ENCODE measurements at regions not wholly inside any gene's neighbourhood (a gene's known extent, or its start where the extent isn't known, plus 50 kb on each side); places are given as distances from the start of the nearest gene placed in this dataset.
A peak's percentile ranks its signal among the peaks of the same experiment; 100 is the strongest.

- TF ChIP-seq CTCF (IDR thresholded peaks at IDR 0.05; ENCODE audit: insufficient read depth, low read depth, low read length) (peak; percentile 31), EZH2 (IDR thresholded peaks at IDR 0.05; ENCODE audit: insufficient read depth, low read length) (no peak)
These were observed 175.8 kb upstream of the MME start for GRCh38 chr3:154904328-154904727.

Data from astrocyte (in vitro differentiated cells and primary cell).